SK-N-MC (cell line): ENCODE measurements at regions not wholly inside any gene's neighbourhood (a gene's known extent, or its start where the extent isn't known, plus 50 kb on each side); places are given as distances from the start of the nearest gene placed in this dataset.

Experiments used
- DNase-seq: peaks from one replicate; pipeline ENCODE4 v3.0.0-alpha.2; 2011; ENCODE audit warnings: low read depth, low spot score
- H3K27ac ChIP-seq: fragments of 200-600 bp; sonication (generic); 2 replicates; pipeline ENCODE4 v1.5.1; 2016; ENCODE audit warnings: mixed run types
- H3K36me3 ChIP-seq: fragments of 200-600 bp; sonication (generic); 2 replicates; pipeline ENCODE4 v1.6.1; 2017; ENCODE audit warnings: antibody characterized with exemption, low read length, mixed read lengths; ENCODE audit not compliant: insufficient read depth
- H3K4me3 ChIP-seq: fragments of 200-600 bp; sonication (generic); 2 replicates; pipeline ENCODE4 v1.5.1; 2016
- H3K9ac ChIP-seq: fragments of 200-600 bp; sonication (generic); 2 replicates; pipeline ENCODE4 v1.8.0; 2017; ENCODE audit warnings: mixed run types, mixed read lengths; ENCODE audit not compliant: insufficient read length
- H3K9me3 ChIP-seq: fragments of 200-600 bp; sonication (generic); 2 replicates; pipeline ENCODE4 v1.6.1; 2017; ENCODE audit warnings: low read depth, mild to moderate bottlenecking, antibody characterized with exemption, low read length, moderate library complexity, mixed read lengths
- EZH2 ChIP-seq: fragments of 200-600 bp; sonication (generic); IDR thresholded peaks from one replicate; pipeline ENCODE4 v1.6.1; 2017; ENCODE audit warnings: antibody characterized with exemption
- FOXP2 ChIP-seq: optimal IDR thresholded peaks from 2 replicates; pipeline ENCODE3; 2011; ENCODE audit warnings: mild to moderate bottlenecking, moderate library complexity; ENCODE audit not compliant: insufficient read depth; ENCODE audit errors: extremely low read length, control extremely low read depth
- POLR2AphosphoS5 ChIP-seq: IDR thresholded peaks from 2 replicates; pipeline ENCODE4 v1.6.1; 2012; ENCODE audit warnings: mild to moderate bottlenecking, low read depth, low read length, borderline replicate concordance

- H3K9ac ChIP-seq = no peak overlapping the region
- H3K36me3 ChIP-seq = no peaks in the 10 kb centered on the region
- no peak for DNase-seq
- H3K4me3 ChIP-seq = no peak overlapping the region
- H3K9me3 ChIP-seq = no peaks in the 10 kb centered on the region
- no peak for TF ChIP-seq FOXP2
- TF ChIP-seq POLR2AphosphoS5 = no peak
- no peak for TF ChIP-seq EZH2
- no peak overlapping the region for H3K27ac ChIP-seq
Measured at GRCh38 chr4:66829310-66829709, 716.0 kb downstream of the CENPC start.

- Histone ChIP-seq H3K36me3 (no peaks in the 10 kb centered on the region), H3K9me3 (no peaks in the 10 kb centered on the region), H3K4me3 (no peak overlapping the region), H3K27ac (no peak overlapping the region), H3K9ac (no peak overlapping the region)
- TF ChIP-seq EZH2 = no peak
- no peak for TF ChIP-seq POLR2AphosphoS5
- no peak for TF ChIP-seq FOXP2
- DNase-seq = no peak
Measured at GRCh38 chr4:66820681-66821080, 724.6 kb downstream of the CENPC start.

- TF ChIP-seq FOXP2 (no peak), EZH2 (no peak), POLR2AphosphoS5 (no peak)
Measured at GRCh38 chr4:66814277-66814676, 731.0 kb downstream of the CENPC start.

GRCh38 chr4:66805582-66805981 lies 739.7 kb downstream of the CENPC start:
- Histone ChIP-seq H3K9me3 (no peaks in the 10 kb centered on the region), H3K4me3 (no peak overlapping the region), H3K9ac (no peak overlapping the region), H3K27ac (no peak overlapping the region), H3K36me3 (no peaks in the 10 kb centered on the region)
- DNase-seq = no peak
- TF ChIP-seq EZH2 (no peak), POLR2AphosphoS5 (no peak), FOXP2 (no peak)

More at GRCh38 chr4:66814277-66814676, 731.0 kb downstream of the CENPC start:
- Histone ChIP-seq H3K36me3 (no peaks in the 10 kb centered on the region), H3K27ac (no peak overlapping the region), H3K9ac (no peak overlapping the region), H3K9me3 (no peaks in the 10 kb centered on the region), H3K4me3 (no peak overlapping the region)
- no peak for DNase-seq

- TF ChIP-seq EZH2 = no peak
- Histone ChIP-seq H3K9me3 (no peaks in the 10 kb centered on the region), H3K27ac (no peak overlapping the region), H3K9ac (no peak overlapping the region), H3K36me3 (no peaks in the 10 kb centered on the region), H3K4me3 (no peak overlapping the region)
- DNase-seq = no peak
Measured at GRCh38 chr4:66804979-66805378, 740.3 kb downstream of the CENPC start.

- Histone ChIP-seq H3K4me3 (no peak overlapping the region), H3K27ac (no peak overlapping the region), H3K36me3 (no peaks in the 10 kb centered on the region), H3K9ac (no peak overlapping the region), H3K9me3 (no peaks in the 10 kb centered on the region)
- DNase-seq = no peak
- TF ChIP-seq EZH2 = no peak
- no peak for TF ChIP-seq POLR2AphosphoS5
- no peak for TF ChIP-seq FOXP2
Measured at GRCh38 chr4:66797608-66798007, 747.7 kb downstream of the CENPC start.

GRCh38 chr4:66795724-66796123 lies 749.6 kb downstream of the CENPC start:
- Histone ChIP-seq H3K4me3 (no peak overlapping the region), H3K36me3 (no peaks in the 10 kb centered on the region), H3K9me3 (no peaks in the 10 kb centered on the region), H3K9ac (no peak overlapping the region), H3K27ac (no peak overlapping the region)
- DNase-seq = no peak
- TF ChIP-seq FOXP2 = no peak
- TF ChIP-seq EZH2 = no peak
- no peak for TF ChIP-seq POLR2AphosphoS5

- TF ChIP-seq POLR2AphosphoS5 (no peak), FOXP2 (no peak), EZH2 (no peak)
- Histone ChIP-seq H3K9ac (no peak overlapping the region), H3K27ac (no peak overlapping the region), H3K9me3 (no peaks in the 10 kb centered on the region), H3K4me3 (no peak overlapping the region), H3K36me3 (no peaks in the 10 kb centered on the region)
- DNase-seq = no peak
Measured at GRCh38 chr4:66794390-66795034, 750.8 kb downstream of the CENPC start.

GRCh38 chr4:66791686-66792085 lies 753.6 kb downstream of the CENPC start:
- no peak overlapping the region for H3K9ac ChIP-seq
- no peaks in the 10 kb centered on the region for H3K36me3 ChIP-seq
- no peak overlapping the region for H3K4me3 ChIP-seq
- TF ChIP-seq POLR2AphosphoS5 (no peak), EZH2 (no peak), FOXP2 (no peak)
- no peaks in the 10 kb centered on the region for H3K9me3 ChIP-seq
- H3K27ac ChIP-seq = no peak overlapping the region
- no peak for DNase-seq
